ENCODE measurements at regions not wholly inside any gene's neighbourhood (a gene's known extent, or its start where the extent isn't known, plus 50 kb on each side); places are given as distances from the start of the nearest gene placed in this dataset.
"Not testable (repeated sequence)": the region's sequence is repeated elsewhere in the genome, so short reads cannot be mapped to it uniquely, and the experiment has no call there.

DNA sequence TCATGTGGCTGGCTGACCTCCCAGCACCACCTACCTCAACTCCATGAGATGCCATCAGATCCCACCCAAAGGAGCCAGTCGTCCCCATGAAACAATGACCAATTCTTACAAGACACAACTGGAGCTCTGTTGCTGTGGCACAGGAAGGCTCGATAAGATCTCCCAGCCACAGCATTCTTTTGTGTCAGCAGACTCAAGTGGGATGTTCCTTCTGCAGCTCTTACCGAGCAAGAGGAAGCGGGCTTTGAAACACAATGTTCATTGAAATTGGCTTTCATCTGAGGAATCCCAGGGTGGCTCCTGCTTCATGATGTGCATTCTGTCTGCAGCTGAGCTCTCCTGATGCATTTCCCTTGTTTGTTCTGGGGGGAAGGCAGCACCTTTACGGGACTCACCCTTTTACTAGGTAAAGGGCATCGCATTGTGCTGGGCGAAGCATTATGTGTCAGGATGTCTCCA lies 222.0 kb upstream of the SGK1 start:
- no peaks in the 10 kb centered on the region for H3K27me3 ChIP-seq (replicated peaks; ENCODE audit: insufficient read depth)
- peak; percentile 47 for TF ChIP-seq POLR2AphosphoS5 (IDR thresholded peaks at IDR 0.05)
- TF ChIP-seq POLR2A (IDR thresholded peaks at IDR 0.05), result no peak
- TF ChIP-seq, protein P1, sequence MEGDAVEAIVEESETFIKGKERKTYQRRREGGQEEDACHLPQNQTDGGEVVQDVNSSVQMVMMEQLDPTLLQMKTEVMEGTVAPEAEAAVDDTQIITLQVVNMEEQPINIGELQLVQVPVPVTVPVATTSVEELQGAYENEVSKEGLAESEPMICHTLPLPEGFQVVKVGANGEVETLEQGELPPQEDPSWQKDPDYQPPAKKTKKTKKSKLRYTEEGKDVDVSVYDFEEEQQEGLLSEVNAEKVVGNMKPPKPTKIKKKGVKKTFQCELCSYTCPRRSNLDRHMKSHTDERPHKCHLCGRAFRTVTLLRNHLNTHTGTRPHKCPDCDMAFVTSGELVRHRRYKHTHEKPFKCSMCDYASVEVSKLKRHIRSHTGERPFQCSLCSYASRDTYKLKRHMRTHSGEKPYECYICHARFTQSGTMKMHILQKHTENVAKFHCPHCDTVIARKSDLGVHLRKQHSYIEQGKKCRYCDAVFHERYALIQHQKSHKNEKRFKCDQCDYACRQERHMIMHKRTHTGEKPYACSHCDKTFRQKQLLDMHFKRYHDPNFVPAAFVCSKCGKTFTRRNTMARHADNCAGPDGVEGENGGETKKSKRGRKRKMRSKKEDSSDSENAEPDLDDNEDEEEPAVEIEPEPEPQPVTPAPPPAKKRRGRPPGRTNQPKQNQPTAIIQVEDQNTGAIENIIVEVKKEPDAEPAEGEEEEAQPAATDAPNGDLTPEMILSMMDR (IDR thresholded peaks at IDR 0.05), result no peak
- 33% methylated on average over 7 of the region's 7 CpGs for WGBS
- peak; percentile 47 for DNase-seq (ENCODE audit: low spot score)
- no peak overlapping the region for H3K4me3 ChIP-seq
- no peak overlapping the region for H3K27ac ChIP-seq
- H3K4me1 ChIP-seq (replicated peaks), result no peaks in the 10 kb centered on the region
- intact Hi-C loops (cut with DNase I), result no loop called here
- no peaks in the 10 kb centered on the region for H3K36me3 ChIP-seq
- no peaks in the 10 kb centered on the region for H3K9me3 ChIP-seq

DNA sequence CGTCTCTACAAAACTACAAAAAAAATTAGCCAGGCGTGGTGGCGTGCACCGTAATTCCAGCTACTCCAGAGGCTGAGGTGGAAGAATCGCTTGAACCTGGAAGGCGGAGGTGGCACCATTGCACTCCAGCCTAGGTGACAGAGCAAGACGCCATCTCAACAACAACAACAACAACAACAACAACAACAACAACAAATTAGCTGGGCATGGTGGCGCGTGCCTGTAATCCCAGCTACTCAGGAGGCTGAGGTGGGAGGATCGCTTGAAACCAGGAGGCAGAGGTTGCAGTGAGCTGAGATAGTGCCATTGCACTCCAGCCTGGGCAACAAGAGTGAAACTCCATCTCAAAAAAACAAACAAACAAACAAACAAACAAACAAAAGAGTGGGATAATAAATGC lies 219.9 kb upstream of the SGK1 start:
- H3K36me3 ChIP-seq; H3K9me3 ChIP-seq; H3K27ac ChIP-seq; H3K27me3 ChIP-seq (replicated peaks; ENCODE audit: insufficient read depth); H3K4me3 ChIP-seq; H3K4me1 ChIP-seq (replicated peaks); intact Hi-C loops (cut with DNase I); DNase-seq (ENCODE audit: low spot score): not testable (repeated sequence)
- WGBS, result 96% methylated on average over 10 of the region's 10 CpGs

DNA sequence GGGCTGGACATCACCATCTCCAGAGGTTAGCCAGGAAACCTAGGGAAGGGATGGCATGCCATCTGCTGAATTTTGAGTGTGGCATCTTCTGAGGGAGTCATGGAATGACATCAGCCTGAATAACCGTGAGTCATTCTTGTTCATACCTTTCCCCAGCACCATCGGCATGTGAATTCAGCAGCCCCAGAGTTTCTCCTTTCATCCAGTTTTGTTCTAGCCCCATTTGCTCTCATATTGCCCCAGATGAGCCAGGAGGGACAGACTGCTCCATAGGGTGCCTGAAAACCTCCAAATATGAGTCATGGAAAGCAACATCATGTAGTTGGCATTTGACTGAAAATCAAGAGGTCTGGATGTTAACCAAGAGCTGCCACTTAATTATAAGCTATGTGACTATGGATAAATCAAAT lies 219.2 kb upstream of the SGK1 start:
- intact Hi-C loops (cut with DNase I), result no loop called here
- Histone ChIP-seq H3K27me3 (replicated peaks; ENCODE audit: insufficient read depth) (no peaks in the 10 kb centered on the region), H3K9me3 (no peaks in the 10 kb centered on the region), H3K4me3 (no peak overlapping the region), H3K36me3 (no peaks in the 10 kb centered on the region), H3K27ac (no peak overlapping the region), H3K4me1 (replicated peaks) (no peaks in the 10 kb centered on the region)
- no peak for TF ChIP-seq POLR2AphosphoS5 (IDR thresholded peaks at IDR 0.05)
- TF ChIP-seq, protein P1 (IDR thresholded peaks at IDR 0.05), result no peak
- TF ChIP-seq POLR2A (IDR thresholded peaks at IDR 0.05), result no peak
- 96% methylated on average over 2 of the region's 2 CpGs for WGBS
- no peak for DNase-seq (ENCODE audit: low spot score)

DNA sequence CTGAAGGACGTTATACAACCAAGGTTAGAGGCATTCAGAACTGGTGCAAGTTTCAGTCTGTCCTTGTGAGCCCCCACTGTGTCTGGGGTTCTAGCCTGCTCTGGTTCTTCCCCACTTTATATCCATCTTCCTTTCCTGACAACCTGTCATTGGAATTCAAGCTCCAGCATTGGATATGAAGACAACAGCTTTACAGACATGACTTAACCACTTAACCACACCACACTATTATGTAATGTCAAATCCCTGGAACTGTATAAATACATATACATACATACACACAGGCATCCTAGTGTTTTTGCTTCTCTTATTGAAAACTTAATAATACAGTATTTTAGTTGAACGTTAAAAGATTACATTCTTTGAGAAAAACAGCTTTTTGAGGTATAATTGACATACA lies 217.9 kb upstream of the SGK1 start:
- 93% methylated on average over 2 of the region's 2 CpGs for WGBS
- Histone ChIP-seq H3K27me3 (replicated peaks; ENCODE audit: insufficient read depth) (no peaks in the 10 kb centered on the region), H3K9me3 (no peaks in the 10 kb centered on the region), H3K36me3 (no peaks in the 10 kb centered on the region), H3K27ac (no peak overlapping the region), H3K4me3 (no peak overlapping the region), H3K4me1 (replicated peaks) (no peaks in the 10 kb centered on the region)
- intact Hi-C loops (cut with DNase I), result no loop called here
- TF ChIP-seq, protein P1 (IDR thresholded peaks at IDR 0.05), result no peak
- TF ChIP-seq POLR2AphosphoS5 (IDR thresholded peaks at IDR 0.05) (no peak), POLR2A (IDR thresholded peaks at IDR 0.05) (no peak)
- DNase-seq (ENCODE audit: low spot score), result no peak

DNA sequence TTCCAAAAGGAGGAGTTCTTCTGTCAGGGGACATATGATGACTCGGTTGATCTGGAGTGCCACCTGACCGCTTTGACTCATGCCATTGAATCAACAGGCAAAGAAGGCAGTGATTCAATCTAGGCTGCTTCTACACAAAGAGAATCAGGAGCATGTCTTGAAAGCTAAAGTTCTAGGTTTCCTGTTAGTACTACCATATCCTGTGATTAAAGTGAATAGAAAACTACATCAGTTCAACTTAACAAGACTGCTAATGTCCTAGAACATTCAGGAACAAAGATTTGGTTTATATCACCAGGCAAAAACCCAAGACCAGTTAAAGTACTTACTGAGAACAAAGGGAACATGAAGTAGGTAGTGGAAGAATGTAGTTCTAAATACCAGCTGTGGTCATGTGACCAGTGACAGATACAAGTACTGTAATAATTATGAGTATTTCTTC lies 216.8 kb upstream of the SGK1 start:
- WGBS, result 98% methylated on average over 2 of the region's 2 CpGs
- Histone ChIP-seq H3K4me1 (replicated peaks) (no peaks in the 10 kb centered on the region), H3K4me3 (no peak overlapping the region), H3K27me3 (replicated peaks; ENCODE audit: insufficient read depth) (no peaks in the 10 kb centered on the region), H3K36me3 (no peaks in the 10 kb centered on the region), H3K9me3 (no peaks in the 10 kb centered on the region), H3K27ac (no peak overlapping the region)
- TF ChIP-seq POLR2AphosphoS5 (IDR thresholded peaks at IDR 0.05) (no peak), POLR2A (IDR thresholded peaks at IDR 0.05) (no peak)
- TF ChIP-seq, protein P1 (IDR thresholded peaks at IDR 0.05), result no peak
- intact Hi-C loops (cut with DNase I), result no loop called here
- DNase-seq (ENCODE audit: low spot score), result no peak

Measured in prostate gland (tissue), 2 donors.